HG03354 (cell line): ENCODE measurements at regions not wholly inside any gene's neighbourhood (a gene's known extent, or its start where the extent isn't known, plus 50 kb on each side); places are given as distances from the start of the nearest gene placed in this dataset.
A peak's percentile ranks its signal among the peaks of the same experiment; 100 is the strongest.
"Not testable (repeated sequence)": the region's sequence is repeated elsewhere in the genome, so short reads cannot be mapped to it uniquely, and the experiment has no call there.

Experiments used
- ATAC-seq: cut with Tn5 transposase; IDR thresholded peaks from one replicate; pipeline ENCODE4 v1.9.1; 2021; ENCODE audit warnings: mild to moderate bottlenecking; ENCODE audit not compliant: unreplicated experiment, poor library complexity, severe bottlenecking

DNA sequence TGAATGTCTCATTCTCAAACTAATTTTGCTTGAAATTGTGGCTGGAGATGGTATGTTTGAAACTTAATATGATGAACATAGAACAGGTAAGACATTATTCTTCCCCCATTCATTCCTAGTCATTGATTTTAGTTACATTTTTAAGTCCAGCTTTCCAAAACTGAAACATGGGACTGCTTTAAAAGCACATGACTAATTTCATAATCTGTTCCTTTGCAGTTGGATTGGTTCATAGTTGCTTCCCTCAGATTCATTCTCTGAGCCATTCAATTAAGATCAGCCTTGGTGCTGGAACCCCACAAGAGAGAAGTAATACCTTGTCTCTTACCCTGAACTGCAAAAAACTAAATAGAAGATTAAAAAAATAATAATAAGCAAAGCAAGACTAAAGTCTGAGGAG is 87.5 kb upstream of the TGFBR2 start:
- no peak for ATAC-seq

DNA sequence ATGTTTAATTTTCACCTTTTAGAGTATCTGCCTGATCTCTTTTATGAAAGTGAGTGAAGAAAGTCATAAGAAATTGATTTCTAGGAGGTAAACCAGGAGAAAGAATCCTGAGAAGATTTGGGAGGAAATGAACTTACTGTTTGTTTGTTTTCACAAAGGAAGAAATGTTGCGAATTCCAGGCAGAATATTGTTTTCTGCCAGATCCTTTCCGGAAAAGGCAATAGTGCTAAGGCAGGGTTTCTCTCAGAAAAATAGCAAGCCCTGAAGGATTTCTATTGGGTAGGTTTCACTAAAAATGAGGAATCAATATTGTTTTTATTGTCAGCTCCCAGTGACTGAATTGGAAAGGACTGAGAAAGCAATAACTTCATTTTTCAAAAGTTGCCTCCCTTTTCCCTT is 85.7 kb upstream of the TGFBR2 start:
- ATAC-seq, result no peak

DNA sequence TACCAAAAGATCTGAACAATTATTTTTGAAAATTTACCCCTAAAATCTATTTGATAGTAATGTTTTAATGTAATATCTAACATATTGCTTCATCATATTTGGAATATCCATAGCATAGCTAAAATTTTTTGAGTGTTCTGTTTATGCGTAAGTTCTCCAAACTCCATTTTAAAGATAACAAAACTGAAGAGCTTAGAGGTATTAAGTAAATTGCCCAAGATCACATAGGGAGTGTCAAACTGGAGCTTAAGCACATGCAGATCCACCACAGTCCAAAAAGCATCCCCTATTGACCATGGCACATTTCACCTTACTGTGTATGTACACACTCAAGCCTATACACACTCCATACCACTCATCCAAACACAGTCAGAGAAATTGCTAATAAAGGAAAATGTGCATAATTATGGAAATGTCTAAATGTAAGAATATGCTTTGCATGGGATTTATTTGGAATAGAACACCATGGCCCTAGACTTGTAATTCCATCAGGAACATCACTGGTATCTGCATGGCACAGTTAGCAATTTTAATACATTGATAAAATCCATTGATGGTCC is 85.2 kb upstream of the TGFBR2 start:
- ATAC-seq, result no peak

DNA sequence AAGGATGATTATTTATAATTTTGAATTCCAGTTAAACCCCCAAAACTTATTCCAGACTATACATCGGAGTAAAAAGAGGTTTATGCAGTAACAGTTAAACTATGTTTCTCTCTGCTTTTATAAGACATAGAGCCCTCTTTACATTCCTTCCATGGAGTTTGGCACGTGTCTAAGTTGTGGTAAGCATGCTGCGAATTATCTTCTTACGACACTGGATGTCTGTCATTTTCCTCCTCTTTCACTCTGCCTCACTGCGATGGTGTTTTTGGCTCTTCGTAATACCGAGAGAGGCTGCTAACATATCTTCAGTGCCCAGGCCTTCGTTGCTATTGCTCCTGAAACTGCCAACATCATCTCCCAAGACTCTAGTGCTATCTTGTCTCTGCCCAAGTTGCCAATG is 83.9 kb upstream of the TGFBR2 start:
- no peak for ATAC-seq

DNA sequence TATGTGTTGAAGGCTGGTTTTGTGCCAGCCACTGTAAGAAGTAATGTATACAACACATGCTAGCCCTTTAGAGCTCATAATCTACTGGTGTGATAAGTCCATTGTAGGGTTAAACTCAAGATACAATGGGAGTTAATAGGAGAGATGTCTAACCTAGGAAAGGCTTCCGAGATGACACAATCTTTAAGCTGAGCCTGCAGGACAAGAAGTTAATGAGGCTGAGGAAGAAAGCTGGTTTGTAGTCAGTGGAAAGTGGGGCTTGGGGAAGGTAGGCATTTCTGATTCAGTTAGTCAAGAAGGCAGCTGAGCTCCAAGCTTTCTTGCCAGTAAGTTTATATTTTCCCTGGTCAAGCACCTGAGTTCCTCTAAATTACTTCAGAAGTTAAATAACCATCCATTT is 83.0 kb upstream of the TGFBR2 start:
- ATAC-seq, result no peak

- no peak for ATAC-seq
Observed at GRCh38 chr3:30524357-30525040, 81.9 kb upstream of the TGFBR2 start.

DNA sequence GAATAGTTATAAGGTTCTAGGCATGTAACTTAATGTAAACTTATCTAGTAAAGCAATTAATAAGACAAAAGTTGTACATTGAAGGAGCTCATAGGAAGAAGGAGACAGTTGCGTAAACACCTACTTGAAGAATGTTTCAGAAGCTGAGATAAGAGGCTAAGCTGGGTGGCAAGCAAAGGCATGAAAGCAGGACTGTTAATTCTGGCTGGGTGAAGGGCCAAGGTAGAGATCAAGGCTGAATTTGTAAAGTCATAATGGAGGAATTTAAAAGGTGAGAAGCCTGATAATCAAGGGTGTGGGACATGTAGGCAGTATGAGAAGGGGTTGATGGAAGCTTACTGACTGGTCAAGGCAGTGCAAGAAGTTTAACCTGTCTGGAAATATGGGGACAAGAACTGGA is 80.4 kb upstream of the TGFBR2 start:
- ATAC-seq, result no peak

GRCh38 chr3:30527186-30527585 is 79.2 kb upstream of the TGFBR2 start:
- no peak for ATAC-seq

DNA sequence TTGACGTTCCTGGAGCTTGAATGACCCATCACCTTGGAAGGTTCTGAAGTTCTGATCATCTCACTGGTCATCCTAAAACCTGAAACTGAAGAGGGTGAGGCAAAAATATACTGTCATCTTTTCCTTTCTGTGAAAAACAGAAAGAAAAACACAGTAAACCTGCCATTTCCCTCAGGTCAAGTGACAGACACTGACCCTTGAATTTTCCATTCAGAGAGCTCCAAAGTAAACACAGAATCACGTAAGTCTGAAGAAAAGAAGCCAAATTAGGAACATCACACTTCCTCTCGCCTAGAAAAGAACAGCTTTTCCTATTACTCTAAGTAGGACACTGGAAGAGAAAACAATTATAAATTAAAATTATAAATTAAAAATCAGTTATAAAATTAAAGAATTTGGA is 78.7 kb upstream of the TGFBR2 start:
- ATAC-seq, result no peak

DNA sequence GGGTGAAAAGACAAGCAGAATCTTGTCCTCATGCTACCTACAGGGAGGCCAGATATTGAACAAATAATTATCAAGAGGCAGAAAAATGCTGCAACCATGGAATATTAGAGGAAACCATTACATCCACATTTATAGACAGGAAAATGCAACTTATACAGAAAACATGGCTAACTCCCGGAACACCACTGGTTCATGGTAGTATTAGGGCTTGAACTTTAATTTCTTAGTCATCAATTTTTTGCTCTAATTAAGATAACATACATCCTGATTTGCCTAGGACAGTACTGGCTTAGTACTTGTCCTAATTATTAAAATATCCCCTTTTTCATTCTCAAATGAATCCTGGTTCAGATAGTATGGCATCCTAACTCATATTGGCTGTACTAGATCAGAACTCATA is 76.3 kb upstream of the TGFBR2 start:
- no peak for ATAC-seq

- ATAC-seq, result no peak
Observed at GRCh38 chr3:30531017-30531570, 75.3 kb upstream of the TGFBR2 start.

GRCh38 chr3:30535525-30535924 is 70.9 kb upstream of the TGFBR2 start:
- ATAC-seq, result no peak

GRCh38 chr3:30538791-30539190 is 67.6 kb upstream of the TGFBR2 start:
- no peak for ATAC-seq

DNA sequence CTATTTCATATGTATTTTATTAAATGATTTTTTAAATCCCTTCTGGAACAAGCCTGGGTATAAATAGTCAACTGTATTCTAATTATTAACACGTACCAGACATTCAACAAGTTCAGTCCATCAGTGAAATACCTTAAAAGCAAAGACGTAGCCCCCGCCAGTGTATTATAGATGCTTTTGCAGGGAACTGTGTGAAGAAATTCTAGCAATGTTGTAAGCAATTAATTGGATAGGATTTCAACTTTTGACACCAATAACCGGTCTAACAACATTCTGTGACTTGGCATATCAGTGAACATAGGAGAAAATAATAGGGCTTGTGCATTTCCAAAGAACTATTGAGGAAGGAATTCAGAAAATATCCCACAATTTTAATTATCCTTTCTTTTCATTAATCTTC is 67.2 kb upstream of the TGFBR2 start:
- ATAC-seq, result no peak

DNA sequence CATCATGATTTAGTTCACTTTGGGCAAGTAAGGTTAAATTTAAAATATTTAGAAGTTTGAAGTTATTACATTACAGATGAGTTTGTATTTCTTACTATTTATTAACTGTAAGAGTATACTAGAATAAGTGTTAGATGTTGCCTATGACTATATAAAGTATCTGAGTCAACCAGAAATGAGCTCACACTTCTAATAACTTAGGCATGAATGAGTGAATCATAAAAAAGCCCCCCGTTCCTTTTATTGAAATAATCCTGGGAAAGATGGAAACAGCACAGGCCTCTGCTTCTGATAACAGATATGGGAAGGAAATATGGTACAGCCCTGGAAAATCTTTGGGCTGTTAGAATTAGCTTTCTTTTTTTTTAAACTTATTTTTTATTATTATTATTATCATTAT is 66.6 kb upstream of the TGFBR2 start:
- ATAC-seq, result no peak

- ATAC-seq, result not testable (repeated sequence)
Observed at GRCh38 chr3:30541156-30541555, 65.2 kb upstream of the TGFBR2 start.

GRCh38 chr3:30542897-30543296 is 63.5 kb upstream of the TGFBR2 start:
- ATAC-seq, result no peak

DNA sequence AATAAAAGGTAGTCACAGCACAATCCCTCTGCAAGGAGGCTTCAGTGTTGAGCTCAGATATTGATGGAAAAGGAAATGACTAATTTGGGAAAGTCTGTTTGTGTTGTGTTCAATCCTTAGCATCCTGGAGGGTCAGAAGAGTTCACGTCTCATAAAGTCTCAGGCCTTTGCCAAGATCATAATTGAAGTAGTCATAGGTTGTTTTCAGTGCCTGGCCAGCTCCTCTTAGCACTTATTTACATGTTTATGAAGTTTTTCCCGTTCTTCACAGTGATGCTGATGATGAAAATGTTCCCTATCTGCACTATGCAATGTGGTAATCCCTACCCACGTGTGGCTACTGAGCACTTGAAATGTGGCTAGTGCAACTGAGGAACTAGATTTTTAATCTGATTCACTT is 61.6 kb upstream of the TGFBR2 start:
- ATAC-seq, result no peak

- no peak for ATAC-seq
Observed at GRCh38 chr3:30546934-30547333, 59.5 kb upstream of the TGFBR2 start.

- no peak for ATAC-seq
Observed at GRCh38 chr3:30547716-30548115, 58.7 kb upstream of the TGFBR2 start.

DNA sequence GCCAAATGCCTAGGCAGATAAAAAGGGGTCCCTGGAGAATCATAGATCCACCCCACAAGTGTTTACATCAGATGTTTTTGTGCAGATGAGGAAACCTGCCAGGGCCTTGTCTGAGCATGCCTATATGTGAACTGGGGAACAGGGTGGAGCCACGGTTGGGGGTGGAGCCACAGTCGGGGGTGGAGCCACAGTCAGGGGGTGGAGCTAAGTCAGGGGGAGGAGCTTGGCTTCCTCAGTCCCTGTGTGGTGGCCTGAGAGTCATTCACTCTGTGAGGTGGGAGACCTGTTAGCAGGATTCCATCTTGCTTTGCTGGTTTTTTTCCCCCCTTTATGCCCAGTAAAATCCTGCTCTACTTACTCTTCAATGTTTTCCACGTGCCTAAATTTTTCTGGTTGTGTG is 57.8 kb upstream of the TGFBR2 start:
- peak; percentile 71 for ATAC-seq

DNA sequence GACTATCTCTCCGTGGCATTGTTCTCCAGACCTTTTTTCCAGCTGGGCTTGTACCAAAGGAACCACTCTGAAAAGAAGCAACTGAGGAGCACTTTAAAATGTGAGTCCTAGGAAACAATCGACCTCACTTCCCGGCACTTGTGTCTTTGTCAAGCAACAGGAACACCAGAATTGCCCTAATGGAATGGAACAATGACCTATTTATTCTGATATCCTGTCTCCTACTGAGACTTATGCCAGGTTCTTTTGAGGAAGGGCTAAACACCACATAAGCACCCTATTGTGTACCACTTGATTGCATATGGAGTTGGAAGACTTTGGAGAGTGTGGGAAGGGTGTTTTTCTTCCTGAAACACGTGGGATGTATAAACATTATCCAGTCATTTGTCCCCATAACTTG is 56.8 kb upstream of the TGFBR2 start:
- no peak for ATAC-seq
